Coronary artery (tissue), 2 donors: ENCODE measurements at regions not wholly inside any gene's neighbourhood (a gene's known extent, or its start where the extent isn't known, plus 50 kb on each side); places are given as distances from the start of the nearest gene placed in this dataset.

ENCODE experiments used
- DNase-seq: peaks from one replicate; pipeline ENCODE4 v3.0.0-alpha.2; 2017; ENCODE audit warnings: low spot score
- H3K27ac ChIP-seq, 2 donors: fragments of 200-600 bp; sonication (generic); one replicate each; pipeline ENCODE4 v1.5.1; 2016 to 2019
- H3K4me3 ChIP-seq: fragments of 200-600 bp; sonication (generic); 2 replicates; pipeline ENCODE4 v1.5.1; 2016; ENCODE audit warnings: mild to moderate bottlenecking, moderate library complexity
- CTCF ChIP-seq: fragments of 200-600 bp; sonication (generic); IDR thresholded peaks from one replicate; pipeline ENCODE4 v1.5.1; 2019; ENCODE audit warnings: antibody characterized with exemption

- no peak for DNase-seq
- no peak for TF ChIP-seq CTCF
- no peak overlapping the region for H3K27ac ChIP-seq
- H3K4me3 ChIP-seq = no peak overlapping the region
Measured at GRCh38 chr5:117805058-117805457, 1183.3 kb downstream of the DTWD2 start.

- DNase-seq = no peak
- Histone ChIP-seq H3K4me3 (no peak overlapping the region), H3K27ac (no peak overlapping the region)
- TF ChIP-seq CTCF = no peak
Measured at GRCh38 chr5:117803533-117803932, 1184.8 kb downstream of the DTWD2 start.

- Histone ChIP-seq H3K27ac (no peak overlapping the region), H3K4me3 (no peak overlapping the region)
- no peak for TF ChIP-seq CTCF
- no peak for DNase-seq
Measured at GRCh38 chr5:117801583-117801982, 1186.8 kb downstream of the DTWD2 start.

GRCh38 chr5:117800261-117800660 lies 1188.1 kb downstream of the DTWD2 start:
- TF ChIP-seq CTCF = no peak
- H3K27ac ChIP-seq = no peak overlapping the region
- DNase-seq = no peak
- no peak overlapping the region for H3K4me3 ChIP-seq

- no peak overlapping the region for H3K4me3 ChIP-seq
- H3K27ac ChIP-seq = no peak overlapping the region
- TF ChIP-seq CTCF = no peak
- no peak for DNase-seq
Measured at GRCh38 chr5:117794847-117795246, 1193.5 kb downstream of the DTWD2 start.

- DNase-seq = no peak
- no peak overlapping the region for H3K4me3 ChIP-seq
- no peak for TF ChIP-seq CTCF
- H3K27ac ChIP-seq = no peak overlapping the region
Measured at GRCh38 chr5:117793963-117794362, 1194.4 kb downstream of the DTWD2 start.

DNA sequence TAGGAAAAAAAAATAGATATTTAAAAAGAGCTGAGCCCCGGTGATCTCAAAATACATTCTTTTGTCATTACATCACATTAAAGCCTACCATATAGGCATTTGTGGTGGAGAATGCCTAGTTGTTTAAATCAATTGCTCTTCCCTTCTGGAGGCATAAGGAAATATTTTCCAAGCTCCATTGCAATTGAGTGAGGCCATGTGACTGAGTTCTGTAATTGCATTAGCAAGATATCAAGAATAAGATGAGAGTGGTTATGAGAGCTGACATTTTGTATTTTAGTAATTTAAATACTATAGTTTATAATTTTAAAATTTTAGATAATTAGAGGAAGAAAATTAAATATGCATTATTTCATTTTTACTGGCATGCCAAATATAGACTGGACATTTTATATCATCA lies 1195.9 kb downstream of the DTWD2 start:
- no peak for DNase-seq
- Histone ChIP-seq H3K27ac (no peak overlapping the region), H3K4me3 (no peak overlapping the region)
- no peak for TF ChIP-seq CTCF
